HG03354 (cell line): ENCODE measurements at regions not wholly inside any gene's neighbourhood (a gene's known extent, or its start where the extent isn't known, plus 50 kb on each side); places are given as distances from the start of the nearest gene placed in this dataset.
"Not testable (repeated sequence)": the region's sequence is repeated elsewhere in the genome, so short reads cannot be mapped to it uniquely, and the experiment has no call there.

Experiments used
- ATAC-seq: cut with Tn5 transposase; IDR thresholded peaks from one replicate; pipeline ENCODE4 v1.9.1; 2021; ENCODE audit warnings: mild to moderate bottlenecking; ENCODE audit not compliant: unreplicated experiment, poor library complexity, severe bottlenecking

- ATAC-seq: no peak
Observed at GRCh38 chr2:234556848-234557573, 60.1 kb upstream of the ARL4C start.

- no peak for ATAC-seq
Observed at GRCh38 chr2:234555616-234556249, 58.9 kb upstream of the ARL4C start.

GRCh38 chr2:234555161-234555560, 58.3 kb upstream of the ARL4C start:
- ATAC-seq: no peak

- not testable (repeated sequence) for ATAC-seq
Observed at GRCh38 chr2:234553223-234553622, 56.3 kb upstream of the ARL4C start.

GRCh38 chr2:234550511-234551107, 53.7 kb upstream of the ARL4C start:
- peak; percentile 68 for ATAC-seq

GRCh38 chr2:234550056-234550455, 53.2 kb upstream of the ARL4C start:
- no peak for ATAC-seq

GRCh38 chr2:234548695-234549420, 52.0 kb upstream of the ARL4C start:
- no peak for ATAC-seq

- no peak for ATAC-seq
Observed at GRCh38 chr2:234546770-234547169, 49.9 kb upstream of the ARL4C start.
